T-helper 1 cell treated with Interleukin-12 subunit alpha and Interleukin-12 subunit beta and Interleukin-4 antibody, amounts not matched to agents 30 μg/mL and 1 μg/mL, for 36 hours (primary cell): ENCODE measurements at regions not wholly inside any gene's neighbourhood (a gene's known extent, or its start where the extent isn't known, plus 50 kb on each side); places are given as distances from the start of the nearest gene placed in this dataset.

ENCODE experiments used
- H3K27ac Mint-ChIP-seq: one replicate; pipeline ENCODE4 v1.8.0; 2021; ENCODE audit warnings: mild to moderate bottlenecking, mixed read lengths
- H3K27me3 Mint-ChIP-seq: one replicate; pipeline ENCODE4 v1.8.0; 2021; ENCODE audit warnings: low read depth, mixed read lengths
- H3K36me3 Mint-ChIP-seq: one replicate; pipeline ENCODE4 v1.8.0; 2021; ENCODE audit warnings: low read depth, mixed read lengths
- H3K4me1 Mint-ChIP-seq: one replicate; pipeline ENCODE4 v1.8.0; 2021; ENCODE audit warnings: low read depth, mixed read lengths
- H3K4me3 Mint-ChIP-seq: one replicate; pipeline ENCODE4 v1.8.0; 2021; ENCODE audit warnings: mild to moderate bottlenecking, moderate library complexity, mixed read lengths
- H3K9me3 Mint-ChIP-seq: one replicate; pipeline ENCODE4 v1.8.0; 2021; ENCODE audit warnings: mixed read lengths

DNA sequence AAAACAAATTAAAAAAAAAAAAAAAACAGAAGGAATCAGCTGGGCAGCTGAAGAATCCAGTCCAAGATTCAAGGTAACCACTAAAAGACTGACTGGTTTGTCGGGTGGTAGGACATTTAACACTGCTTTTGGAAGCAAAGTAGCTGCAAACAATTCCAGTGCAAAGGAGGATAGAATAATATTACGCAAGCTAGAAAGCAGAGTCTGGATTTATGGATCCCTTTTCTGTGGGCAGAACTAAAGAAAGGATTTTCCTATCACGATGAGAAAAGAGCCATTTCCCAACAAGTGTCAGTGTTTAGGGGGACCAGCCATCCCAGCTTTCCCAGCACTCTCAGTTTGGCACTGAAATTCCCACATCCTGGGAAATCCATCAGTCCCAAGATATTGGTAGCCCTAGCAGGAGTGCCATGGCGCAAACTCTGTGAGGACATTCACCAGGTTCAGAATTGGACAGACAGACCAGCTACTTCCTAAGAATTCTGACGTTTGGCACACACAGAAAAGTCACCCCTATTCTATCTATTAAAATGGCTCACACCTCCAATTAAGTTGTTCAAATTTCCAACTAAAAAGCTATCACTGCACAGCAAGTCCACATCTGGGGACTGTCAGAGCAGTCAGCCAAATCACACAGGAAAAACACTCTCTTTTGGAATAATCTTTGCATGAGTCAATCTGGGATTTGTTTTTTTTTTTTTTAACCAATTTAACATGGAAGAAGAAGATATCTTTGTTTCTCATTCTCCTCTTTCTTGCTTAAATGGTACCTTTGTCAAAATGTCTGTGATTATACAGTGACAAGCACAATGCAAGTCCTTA lies 356.8 kb upstream of the ARID1B start:
- Mint-ChIP-seq H3K4me3 (no peak overlapping the region), H3K27me3 (no peaks in the 10 kb centered on the region), H3K27ac (no peak overlapping the region), H3K4me1 (peaks cover 22% of the 10 kb centered on the region), H3K36me3 (no peaks in the 10 kb centered on the region), H3K9me3 (no peaks in the 10 kb centered on the region)

DNA sequence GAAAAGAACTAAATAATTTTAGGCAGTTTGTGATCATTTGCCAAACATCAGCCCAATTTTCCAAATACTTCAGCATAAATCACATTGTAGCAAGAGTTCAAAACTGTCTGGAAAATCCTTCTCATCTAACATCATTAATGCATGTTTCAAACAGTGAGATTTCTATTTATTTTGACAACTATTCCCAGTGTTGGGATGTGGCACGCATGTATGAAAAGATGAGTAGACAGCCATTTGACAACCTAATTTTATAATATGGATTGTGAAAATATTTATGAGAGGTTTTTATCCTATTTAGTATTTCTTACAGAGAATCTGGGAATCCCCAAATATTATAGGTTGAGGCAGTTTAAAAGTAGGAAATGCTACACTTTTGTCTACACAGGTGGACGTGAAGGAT lies 357.6 kb upstream of the ARID1B start:
- H3K4me1 Mint-ChIP-seq, result peaks cover 21% of the 10 kb centered on the region

DNA sequence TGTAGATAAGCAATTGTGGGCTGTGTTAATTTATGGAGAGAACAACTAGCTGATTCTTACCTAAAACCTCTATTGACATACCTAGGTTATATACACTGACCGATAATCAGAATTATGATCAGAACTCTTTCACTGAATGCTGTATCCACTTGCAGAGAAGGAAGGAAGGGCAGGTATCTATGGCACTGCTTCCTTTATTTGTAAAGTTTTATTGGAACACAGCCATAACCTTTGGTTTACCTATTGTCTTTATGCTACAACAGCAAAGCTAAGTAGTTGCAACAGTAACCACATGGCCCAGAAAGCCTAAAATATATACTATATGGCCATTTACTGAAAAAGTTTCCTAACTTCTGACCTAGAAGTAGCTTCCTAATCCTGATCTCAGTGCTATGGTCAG lies 358.9 kb upstream of the ARID1B start:
- Mint-ChIP-seq H3K9me3 (no peaks in the 10 kb centered on the region), H3K27ac (no peak overlapping the region), H3K36me3 (no peaks in the 10 kb centered on the region), H3K4me1 (peaks cover 8% of the 10 kb centered on the region), H3K27me3 (no peaks in the 10 kb centered on the region), H3K4me3 (no peak overlapping the region)

More for the DNA sequence above, 357.6 kb upstream of the ARID1B start:
- Mint-ChIP-seq H3K36me3 (no peaks in the 10 kb centered on the region), H3K9me3 (no peaks in the 10 kb centered on the region), H3K27me3 (no peaks in the 10 kb centered on the region), H3K4me3 (no peak overlapping the region), H3K27ac (no peak overlapping the region)

GRCh38 chr6:156416391-156416790 lies 360.8 kb upstream of the ARID1B start:
- no peaks in the 10 kb centered on the region for H3K4me1 Mint-ChIP-seq
- no peaks in the 10 kb centered on the region for H3K36me3 Mint-ChIP-seq
- H3K9me3 Mint-ChIP-seq, result no peaks in the 10 kb centered on the region
- H3K4me3 Mint-ChIP-seq, result no peak overlapping the region
- no peak overlapping the region for H3K27ac Mint-ChIP-seq
- no peaks in the 10 kb centered on the region for H3K27me3 Mint-ChIP-seq

DNA sequence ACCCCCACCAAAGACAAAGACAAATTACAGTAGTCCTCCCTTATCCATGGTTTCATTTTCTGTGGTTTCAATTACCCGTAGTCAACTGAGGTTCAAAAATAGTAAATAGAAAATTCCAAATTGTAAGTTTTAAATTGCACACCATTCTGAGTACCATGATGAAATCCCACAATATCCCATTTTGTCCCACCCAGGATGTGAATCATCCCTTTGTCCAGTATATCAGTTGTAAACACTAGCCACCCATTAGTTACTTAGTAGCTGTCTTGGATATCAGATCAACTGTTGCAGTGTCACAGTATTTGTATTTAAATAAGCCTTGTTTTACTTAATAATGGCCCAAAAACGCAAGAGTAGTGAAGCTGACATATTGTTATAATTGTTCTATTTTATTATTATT lies 364.0 kb upstream of the ARID1B start:
- peak overlapping the region; percentile 49 for H3K27ac Mint-ChIP-seq
- no peaks in the 10 kb centered on the region for H3K27me3 Mint-ChIP-seq
- H3K4me3 Mint-ChIP-seq, result no peak overlapping the region
- no peaks in the 10 kb centered on the region for H3K36me3 Mint-ChIP-seq
- H3K9me3 Mint-ChIP-seq, result no peaks in the 10 kb centered on the region
- no peaks in the 10 kb centered on the region for H3K4me1 Mint-ChIP-seq

GRCh38 chr6:156410649-156411048 lies 366.5 kb upstream of the ARID1B start:
- H3K36me3 Mint-ChIP-seq, result no peaks in the 10 kb centered on the region
- H3K27me3 Mint-ChIP-seq, result peaks cover 6% of the 10 kb centered on the region
- no peaks in the 10 kb centered on the region for H3K4me1 Mint-ChIP-seq
- no peak overlapping the region for H3K27ac Mint-ChIP-seq
- H3K4me3 Mint-ChIP-seq, result no peak overlapping the region
- no peaks in the 10 kb centered on the region for H3K9me3 Mint-ChIP-seq

DNA sequence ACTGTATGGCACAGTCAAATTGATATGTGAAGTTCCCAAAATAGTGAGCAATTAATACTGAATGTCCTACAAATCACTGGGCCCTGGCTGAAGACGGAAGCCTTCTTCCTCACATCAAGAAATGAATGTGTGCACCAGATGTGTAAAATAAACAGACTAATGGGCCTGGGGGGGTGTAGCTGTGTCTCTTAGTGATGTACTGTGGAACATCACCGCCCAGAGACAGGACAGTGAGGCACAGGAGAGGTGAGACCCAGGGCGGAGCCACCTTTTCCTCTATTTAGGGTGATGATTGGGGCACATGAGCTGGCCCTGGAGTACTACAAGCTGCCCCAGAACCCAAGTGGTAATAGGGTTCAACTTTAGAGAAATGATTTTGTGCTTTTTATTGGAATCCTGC lies 368.5 kb upstream of the ARID1B start:
- H3K27me3 Mint-ChIP-seq, result peaks cover 6% of the 10 kb centered on the region
- no peaks in the 10 kb centered on the region for H3K4me1 Mint-ChIP-seq
- no peak overlapping the region for H3K4me3 Mint-ChIP-seq

GRCh38 chr6:156407334-156407733 lies 369.8 kb upstream of the ARID1B start:
- no peaks in the 10 kb centered on the region for H3K4me1 Mint-ChIP-seq
- no peaks in the 10 kb centered on the region for H3K36me3 Mint-ChIP-seq
- no peak overlapping the region for H3K27ac Mint-ChIP-seq
- H3K9me3 Mint-ChIP-seq, result no peaks in the 10 kb centered on the region
- H3K27me3 Mint-ChIP-seq, result peaks cover 9% of the 10 kb centered on the region
- no peak overlapping the region for H3K4me3 Mint-ChIP-seq

More for the DNA sequence above, 368.5 kb upstream of the ARID1B start:
- Mint-ChIP-seq H3K27ac (no peak overlapping the region), H3K36me3 (no peaks in the 10 kb centered on the region), H3K9me3 (no peaks in the 10 kb centered on the region)

- Mint-ChIP-seq H3K36me3 (no peaks in the 10 kb centered on the region), H3K27me3 (peaks cover 9% of the 10 kb centered on the region), H3K27ac (no peak overlapping the region), H3K4me1 (no peaks in the 10 kb centered on the region), H3K4me3 (no peak overlapping the region), H3K9me3 (peaks cover under 1% of the 10 kb centered on the region)
Measured at GRCh38 chr6:156406688-156407087, 370.5 kb upstream of the ARID1B start.

- Mint-ChIP-seq H3K4me3 (no peak overlapping the region), H3K36me3 (no peaks in the 10 kb centered on the region), H3K27me3 (peaks cover 9% of the 10 kb centered on the region), H3K9me3 (peaks cover 6% of the 10 kb centered on the region), H3K4me1 (no peaks in the 10 kb centered on the region), H3K27ac (no peak overlapping the region)
Measured at GRCh38 chr6:156406099-156406498, 371.1 kb upstream of the ARID1B start.

- Mint-ChIP-seq H3K27me3 (peaks cover 38% of the 10 kb centered on the region), H3K36me3 (no peaks in the 10 kb centered on the region), H3K27ac (no peak overlapping the region), H3K4me1 (no peaks in the 10 kb centered on the region), H3K4me3 (no peak overlapping the region), H3K9me3 (peaks cover 8% of the 10 kb centered on the region)
Measured at GRCh38 chr6:156402628-156403027, 374.6 kb upstream of the ARID1B start.

DNA sequence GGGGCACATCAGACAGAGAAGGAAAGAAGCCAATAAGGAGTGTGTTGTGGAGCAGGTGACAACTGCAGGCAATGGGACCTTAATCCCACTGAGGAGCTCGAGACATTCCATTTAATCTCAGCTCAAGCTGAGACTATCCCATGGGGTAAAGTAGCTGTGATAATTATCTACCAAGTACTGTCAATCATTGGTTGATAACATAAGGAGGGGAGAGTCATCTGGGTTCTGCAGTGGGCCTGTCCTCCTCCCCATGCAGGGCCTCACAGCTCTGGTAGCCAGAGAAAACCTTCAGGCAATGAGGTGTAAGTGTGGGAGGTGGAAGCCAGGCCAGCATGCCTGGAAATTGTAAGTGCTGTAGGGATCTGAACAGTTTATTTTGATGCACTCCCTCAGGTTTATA lies 375.0 kb upstream of the ARID1B start:
- H3K27ac Mint-ChIP-seq, result no peak overlapping the region
- no peaks in the 10 kb centered on the region for H3K4me1 Mint-ChIP-seq
- peaks cover 34% of the 10 kb centered on the region for H3K27me3 Mint-ChIP-seq
- peaks cover 8% of the 10 kb centered on the region for H3K9me3 Mint-ChIP-seq
- H3K36me3 Mint-ChIP-seq, result no peaks in the 10 kb centered on the region
- no peak overlapping the region for H3K4me3 Mint-ChIP-seq

- Mint-ChIP-seq H3K9me3 (peaks cover 8% of the 10 kb centered on the region), H3K4me1 (peaks cover 12% of the 10 kb centered on the region), H3K27me3 (peaks cover 34% of the 10 kb centered on the region), H3K4me3 (no peak overlapping the region), H3K36me3 (no peaks in the 10 kb centered on the region), H3K27ac (no peak overlapping the region)
Measured at GRCh38 chr6:156400487-156400886, 376.7 kb upstream of the ARID1B start.

GRCh38 chr6:156398966-156399365 lies 378.2 kb upstream of the ARID1B start:
- H3K27me3 Mint-ChIP-seq, result peaks cover 36% of the 10 kb centered on the region
- peaks cover 17% of the 10 kb centered on the region for H3K4me1 Mint-ChIP-seq
- no peak overlapping the region for H3K4me3 Mint-ChIP-seq
- H3K27ac Mint-ChIP-seq, result no peak overlapping the region
- H3K36me3 Mint-ChIP-seq, result no peaks in the 10 kb centered on the region
- H3K9me3 Mint-ChIP-seq, result peaks cover 8% of the 10 kb centered on the region

GRCh38 chr6:156398371-156398770 lies 378.8 kb upstream of the ARID1B start:
- Mint-ChIP-seq H3K27me3 (peaks cover 40% of the 10 kb centered on the region), H3K4me1 (peaks cover 18% of the 10 kb centered on the region), H3K27ac (no peak overlapping the region), H3K9me3 (peaks cover 8% of the 10 kb centered on the region), H3K36me3 (no peaks in the 10 kb centered on the region), H3K4me3 (no peak overlapping the region)
